Upper lobe of right lung (tissue), 1 donor: ENCODE measurements at regions not wholly inside any gene's neighbourhood (a gene's known extent, or its start where the extent isn't known, plus 50 kb on each side); places are given as distances from the start of the nearest gene placed in this dataset.

ENCODE experiments used
- ATAC-seq: fragments of 200-7000 bp; cut with Tn5 transposase; one replicate; pipeline ENCODE4 v1.9.1; 2020; ENCODE audit warnings: mild to moderate bottlenecking, moderate library complexity
- DNase-seq: peaks from one replicate; pipeline ENCODE4 v3.0.0-alpha.2; 2020
- H3K27ac ChIP-seq: fragments of 200-600 bp; one replicate; pipeline ENCODE4 v1.8.0; 2022
- H3K27me3 ChIP-seq: fragments of 200-600 bp; one replicate; pipeline ENCODE4 v1.8.0; 2022; ENCODE audit warnings: mild to moderate bottlenecking
- H3K36me3 ChIP-seq: fragments of 200-600 bp; one replicate; pipeline ENCODE4 v1.8.0; 2022
- H3K4me1 ChIP-seq: fragments of 200-600 bp; one replicate; pipeline ENCODE4 v1.8.0; 2022
- H3K4me3 ChIP-seq: fragments of 200-600 bp; one replicate; pipeline ENCODE4 v1.8.0; 2022; ENCODE audit warnings: mild to moderate bottlenecking
- H3K9me3 ChIP-seq: fragments of 200-600 bp; one replicate; pipeline ENCODE4 v1.8.0; 2022
- CTCF ChIP-seq: fragments of 200-600 bp; IDR thresholded peaks from one replicate; pipeline ENCODE4 v1.8.0; 2022; ENCODE audit warnings: antibody characterized with exemption
- intact Hi-C: fragments of 100-400 bp; cut with DNase I; formaldehyde crosslinking; loops from one replicate; pipeline ENCODE4 v1.11.0; 2022
- donor health status: DM: no; HTN: yes; CAD: no; lungs with severe emphysema.

- DNase-seq (no peak), ATAC-seq (no peak)
- no peak for TF ChIP-seq CTCF
- H3K27ac ChIP-seq, result no peak overlapping the region
- H3K4me1 ChIP-seq, result no peaks in the 10 kb centered on the region
- intact Hi-C loops, result no loop called here
- H3K9me3 ChIP-seq, result no peaks in the 10 kb centered on the region
- no peaks in the 10 kb centered on the region for H3K27me3 ChIP-seq
- H3K36me3 ChIP-seq, result no peaks in the 10 kb centered on the region
- no peak overlapping the region for H3K4me3 ChIP-seq
These were observed 256.3 kb downstream of the B3GLCT start for GRCh38 chr13:31456056-31456455.

DNA sequence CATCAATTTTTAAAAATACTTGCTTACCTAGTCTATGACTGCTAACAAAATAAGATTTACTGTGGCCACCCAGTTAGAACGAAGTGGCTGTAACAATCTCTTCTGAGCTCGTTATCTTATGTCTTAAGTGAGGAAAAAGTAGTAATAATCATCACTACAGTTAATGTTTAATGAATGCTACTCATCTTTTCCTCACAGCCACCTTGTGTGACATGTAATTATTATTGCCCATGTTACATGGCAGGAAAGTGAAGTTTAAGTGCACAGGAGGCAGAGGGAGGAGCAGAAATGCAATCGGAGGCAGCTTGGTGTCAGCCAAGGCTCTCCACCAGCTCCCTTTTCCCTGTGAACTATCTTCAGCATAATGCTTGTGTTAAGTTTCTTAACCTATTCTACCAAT, 260.3 kb downstream of the B3GLCT start:
- DNase-seq (no peak), ATAC-seq (no peak)
- Histone ChIP-seq H3K27me3 (no peaks in the 10 kb centered on the region), H3K4me3 (no peak overlapping the region), H3K27ac (no peak overlapping the region), H3K4me1 (no peaks in the 10 kb centered on the region), H3K36me3 (no peaks in the 10 kb centered on the region), H3K9me3 (no peaks in the 10 kb centered on the region)
- TF ChIP-seq CTCF, result no peak
- intact Hi-C loops, result no loop called here

DNA sequence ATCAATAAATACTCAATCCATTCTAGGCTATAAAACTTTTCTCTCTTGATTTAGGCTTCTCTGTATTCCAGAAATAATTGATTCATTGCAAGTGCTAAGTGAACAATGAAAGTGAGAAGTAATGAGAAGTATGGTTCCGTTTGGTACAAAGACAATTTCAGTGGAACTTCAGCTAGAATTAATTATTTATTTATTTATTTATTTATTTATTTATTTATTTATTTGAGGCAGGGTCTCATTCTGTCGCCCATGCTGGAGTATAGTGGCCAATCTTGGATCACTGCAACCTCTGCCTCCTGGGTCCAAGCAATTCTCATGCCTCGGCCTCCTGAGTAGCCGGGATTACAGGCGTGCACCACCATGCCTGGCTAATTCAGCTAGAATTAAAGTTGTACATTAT, 262.1 kb downstream of the B3GLCT start:
- Histone ChIP-seq H3K36me3 (no peaks in the 10 kb centered on the region), H3K4me1 (no peaks in the 10 kb centered on the region), H3K27ac (no peak overlapping the region), H3K4me3 (no peak overlapping the region), H3K27me3 (no peaks in the 10 kb centered on the region), H3K9me3 (no peaks in the 10 kb centered on the region)
- DNase-seq (no peak), ATAC-seq (no peak)
- intact Hi-C loops, result no loop called here
- no peak for TF ChIP-seq CTCF

GRCh38 chr13:31462766-31463165, 263.0 kb downstream of the B3GLCT start:
- ATAC-seq (no peak), DNase-seq (no peak)
- Histone ChIP-seq H3K4me3 (no peak overlapping the region), H3K4me1 (no peaks in the 10 kb centered on the region), H3K27me3 (no peaks in the 10 kb centered on the region), H3K36me3 (no peaks in the 10 kb centered on the region), H3K27ac (no peak overlapping the region), H3K9me3 (no peaks in the 10 kb centered on the region)
- intact Hi-C loops, result no loop called here
- TF ChIP-seq CTCF, result no peak

- no peak overlapping the region for H3K4me3 ChIP-seq
- no peak for ATAC-seq
- no peaks in the 10 kb centered on the region for H3K4me1 ChIP-seq
- no peaks in the 10 kb centered on the region for H3K9me3 ChIP-seq
- no peak for TF ChIP-seq CTCF
- H3K27me3 ChIP-seq, result no peaks in the 10 kb centered on the region
- intact Hi-C loops, result no loop called here
- H3K27ac ChIP-seq, result no peak overlapping the region
- no peak for DNase-seq
- no peaks in the 10 kb centered on the region for H3K36me3 ChIP-seq
These were observed 268.5 kb downstream of the B3GLCT start for GRCh38 chr13:31468114-31468902.

DNA sequence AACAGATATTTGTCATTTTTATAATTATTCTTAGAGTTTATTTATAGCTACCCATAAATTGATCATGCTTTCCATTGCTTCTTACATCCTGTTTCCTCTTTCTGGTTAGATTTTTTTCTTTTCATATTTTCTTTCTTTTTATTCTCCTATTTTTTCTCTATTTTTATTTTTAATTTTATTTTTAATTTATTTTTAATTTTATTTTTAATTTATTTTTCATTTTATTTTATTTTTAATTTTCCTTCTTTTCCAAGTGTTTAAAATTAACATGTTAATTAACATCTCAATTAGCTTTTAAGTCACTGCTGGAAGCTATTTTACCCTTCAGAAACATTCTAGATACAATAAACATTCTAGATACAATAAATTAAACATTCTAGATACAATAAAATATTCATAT, 269.6 kb downstream of the B3GLCT start:
- no peak overlapping the region for H3K27ac ChIP-seq
- H3K9me3 ChIP-seq, result no peaks in the 10 kb centered on the region
- no peaks in the 10 kb centered on the region for H3K36me3 ChIP-seq
- H3K4me3 ChIP-seq, result no peak overlapping the region
- TF ChIP-seq CTCF, result no peak
- intact Hi-C loops, result no loop called here
- ATAC-seq, result no peak
- no peak for DNase-seq
- no peaks in the 10 kb centered on the region for H3K4me1 ChIP-seq
- H3K27me3 ChIP-seq, result no peaks in the 10 kb centered on the region
